Adipocyte (in vitro differentiated cells): ENCODE measurements at regions not wholly inside any gene's neighbourhood (a gene's known extent, or its start where the extent isn't known, plus 50 kb on each side); places are given as distances from the start of the nearest gene placed in this dataset.
A peak's percentile ranks its signal among the peaks of the same experiment; 100 is the strongest.

Experiments
- DNase-seq: peaks from one replicate; pipeline ENCODE4 v3.0.0-alpha.2; 2015; ENCODE audit warnings: low read depth
- H3K27me3 ChIP-seq: replicated peaks from 2 replicates; pipeline ENCODE4 v1.7.0; 2013; ENCODE audit warnings: mild to moderate bottlenecking, low read length, moderate library complexity; ENCODE audit not compliant: control insufficient read depth, insufficient read depth
- H3K36me3 ChIP-seq: 2 replicates; pipeline ENCODE4 v1.7.0; 2013; ENCODE audit warnings: low read length, mild to moderate bottlenecking, moderate library complexity; ENCODE audit not compliant: control insufficient read depth, insufficient read depth, severe bottlenecking
- H3K4me1 ChIP-seq: 2 replicates; pipeline ENCODE4 v1.7.0; 2013; ENCODE audit warnings: mild to moderate bottlenecking, low read length, moderate library complexity; ENCODE audit not compliant: control insufficient read depth, insufficient read depth
- H3K4me3 ChIP-seq: 2 replicates; pipeline ENCODE4 v1.7.0; 2013; ENCODE audit warnings: mild to moderate bottlenecking, low read length, moderate library complexity
- H3K9ac ChIP-seq: 2 replicates; pipeline ENCODE4 v1.7.0; 2013; ENCODE audit warnings: mild to moderate bottlenecking, low read length, moderate library complexity
- H3K9me3 ChIP-seq: 2 replicates; pipeline ENCODE4 v1.7.0; 2013; ENCODE audit warnings: mild to moderate bottlenecking, low read length, moderate library complexity; ENCODE audit not compliant: control insufficient read depth

GRCh38 chr9:82327641-82328040, 339.1 kb downstream of the SPATA31D1 start:
- Histone ChIP-seq H3K36me3 (no peaks in the 10 kb centered on the region), H3K27me3 (no peaks in the 10 kb centered on the region), H3K9ac (no peak overlapping the region), H3K4me1 (peaks cover 12% of the 10 kb centered on the region), H3K4me3 (no peak overlapping the region), H3K9me3 (peaks cover 23% of the 10 kb centered on the region)
- no peak for DNase-seq

GRCh38 chr9:82331079-82331478, 342.5 kb downstream of the SPATA31D1 start:
- no peak for DNase-seq
- H3K9me3 ChIP-seq, result peaks cover 10% of the 10 kb centered on the region
- H3K4me1 ChIP-seq, result peaks cover 23% of the 10 kb centered on the region
- H3K4me3 ChIP-seq, result no peak overlapping the region
- H3K9ac ChIP-seq, result no peak overlapping the region
- H3K27me3 ChIP-seq, result no peaks in the 10 kb centered on the region
- H3K36me3 ChIP-seq, result no peaks in the 10 kb centered on the region

- no peaks in the 10 kb centered on the region for H3K36me3 ChIP-seq
- H3K4me1 ChIP-seq, result peaks cover 23% of the 10 kb centered on the region
- peak; percentile 74 for DNase-seq
- no peak overlapping the region for H3K4me3 ChIP-seq
- H3K27me3 ChIP-seq, result no peaks in the 10 kb centered on the region
- H3K9ac ChIP-seq, result no peak overlapping the region
- peaks cover 2% of the 10 kb centered on the region for H3K9me3 ChIP-seq
Measured at GRCh38 chr9:82332018-82332773, 343.6 kb downstream of the SPATA31D1 start.

GRCh38 chr9:82332774-82333152, 344.2 kb downstream of the SPATA31D1 start:
- H3K27me3 ChIP-seq, result no peaks in the 10 kb centered on the region
- H3K4me3 ChIP-seq, result no peak overlapping the region
- H3K36me3 ChIP-seq, result no peaks in the 10 kb centered on the region
- H3K4me1 ChIP-seq, result peaks cover 23% of the 10 kb centered on the region
- no peak for DNase-seq
- no peak overlapping the region for H3K9ac ChIP-seq
- no peaks in the 10 kb centered on the region for H3K9me3 ChIP-seq

GRCh38 chr9:82333671-82334070, 345.1 kb downstream of the SPATA31D1 start:
- H3K4me3 ChIP-seq, result no peak overlapping the region
- no peak overlapping the region for H3K9ac ChIP-seq
- no peaks in the 10 kb centered on the region for H3K36me3 ChIP-seq
- no peaks in the 10 kb centered on the region for H3K27me3 ChIP-seq
- peaks cover 23% of the 10 kb centered on the region for H3K4me1 ChIP-seq
- H3K9me3 ChIP-seq, result no peaks in the 10 kb centered on the region
- DNase-seq, result no peak

GRCh38 chr9:82334286-82334685, 345.7 kb downstream of the SPATA31D1 start:
- Histone ChIP-seq H3K36me3 (no peaks in the 10 kb centered on the region), H3K9ac (no peak overlapping the region), H3K9me3 (no peaks in the 10 kb centered on the region), H3K4me3 (no peak overlapping the region), H3K27me3 (no peaks in the 10 kb centered on the region), H3K4me1 (peaks cover 26% of the 10 kb centered on the region)
- DNase-seq, result peak; percentile 38

- Histone ChIP-seq H3K4me1 (peaks cover 17% of the 10 kb centered on the region), H3K9me3 (no peaks in the 10 kb centered on the region), H3K9ac (no peak overlapping the region), H3K4me3 (no peak overlapping the region), H3K36me3 (no peaks in the 10 kb centered on the region), H3K27me3 (no peaks in the 10 kb centered on the region)
- no peak for DNase-seq
Measured at GRCh38 chr9:82337351-82337750, 348.8 kb downstream of the SPATA31D1 start.

- DNase-seq, result no peak
- Histone ChIP-seq H3K4me1 (peaks cover 3% of the 10 kb centered on the region), H3K4me3 (no peak overlapping the region), H3K36me3 (no peaks in the 10 kb centered on the region), H3K9me3 (peaks cover 15% of the 10 kb centered on the region), H3K9ac (no peak overlapping the region), H3K27me3 (no peaks in the 10 kb centered on the region)
Measured at GRCh38 chr9:82342046-82342445, 353.5 kb downstream of the SPATA31D1 start.

- Histone ChIP-seq H3K36me3 (no peaks in the 10 kb centered on the region), H3K27me3 (no peaks in the 10 kb centered on the region), H3K4me1 (no peaks in the 10 kb centered on the region), H3K9ac (no peak overlapping the region), H3K4me3 (no peak overlapping the region), H3K9me3 (peaks cover 27% of the 10 kb centered on the region)
- no peak for DNase-seq
Measured at GRCh38 chr9:82346040-82346439, 357.5 kb downstream of the SPATA31D1 start.

- H3K9ac ChIP-seq, result no peak overlapping the region
- peaks cover 6% of the 10 kb centered on the region for H3K4me1 ChIP-seq
- H3K4me3 ChIP-seq, result no peak overlapping the region
- no peaks in the 10 kb centered on the region for H3K36me3 ChIP-seq
- H3K9me3 ChIP-seq, result peaks cover 5% of the 10 kb centered on the region
- no peaks in the 10 kb centered on the region for H3K27me3 ChIP-seq
- no peak for DNase-seq
Measured at GRCh38 chr9:82353631-82354278, 365.2 kb downstream of the SPATA31D1 start.

GRCh38 chr9:82354279-82354659, 365.7 kb downstream of the SPATA31D1 start:
- DNase-seq, result peak; percentile 64
- Histone ChIP-seq H3K9me3 (peaks cover under 1% of the 10 kb centered on the region), H3K4me1 (peaks cover 6% of the 10 kb centered on the region), H3K4me3 (no peak overlapping the region), H3K27me3 (no peaks in the 10 kb centered on the region), H3K9ac (no peak overlapping the region), H3K36me3 (no peaks in the 10 kb centered on the region)
